ENCODE measurements at regions not wholly inside any gene's neighbourhood (a gene's known extent, or its start where the extent isn't known, plus 50 kb on each side); places are given as distances from the start of the nearest gene placed in this dataset.

DNA sequence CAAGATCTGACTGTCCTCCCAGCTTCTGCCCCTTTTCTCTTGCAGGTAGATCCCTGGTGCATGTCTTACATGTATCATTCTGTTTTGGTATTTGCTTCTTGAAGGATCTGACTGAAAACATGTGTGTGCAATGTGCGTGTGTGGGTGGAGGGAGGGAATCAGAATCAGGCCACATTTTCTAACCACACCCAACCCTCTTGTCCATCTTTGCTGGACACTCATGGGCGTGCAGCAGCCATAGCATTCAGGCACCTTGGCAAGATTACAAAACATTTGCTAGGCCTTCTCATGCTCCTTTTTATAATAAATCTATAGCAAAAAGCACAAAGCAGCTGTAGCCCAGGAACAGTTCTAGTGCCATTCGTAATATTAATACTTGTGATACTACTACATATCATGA lies 233.6 kb upstream of the E2F7 start:
- DNase-seq: no peak

DNA sequence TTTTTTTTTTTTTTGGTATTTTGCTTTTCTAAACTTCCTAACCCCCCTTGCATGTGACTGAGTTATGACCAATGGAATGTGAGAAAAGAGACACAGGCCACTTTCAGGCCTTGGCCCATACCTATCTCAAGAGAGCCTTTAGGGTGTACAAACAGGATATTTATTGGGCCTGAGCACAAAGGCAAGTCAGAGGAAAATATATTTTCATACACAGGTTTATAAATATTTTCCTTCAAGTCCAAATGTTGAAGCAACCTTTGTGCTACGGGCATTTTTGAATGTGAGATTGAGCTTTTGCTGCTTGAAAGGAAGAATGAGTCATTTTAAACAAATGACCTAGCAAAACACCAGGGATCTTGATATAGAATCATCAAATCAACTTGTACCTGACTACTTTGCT lies 228.6 kb upstream of the E2F7 start:
- no peak for DNase-seq

DNA sequence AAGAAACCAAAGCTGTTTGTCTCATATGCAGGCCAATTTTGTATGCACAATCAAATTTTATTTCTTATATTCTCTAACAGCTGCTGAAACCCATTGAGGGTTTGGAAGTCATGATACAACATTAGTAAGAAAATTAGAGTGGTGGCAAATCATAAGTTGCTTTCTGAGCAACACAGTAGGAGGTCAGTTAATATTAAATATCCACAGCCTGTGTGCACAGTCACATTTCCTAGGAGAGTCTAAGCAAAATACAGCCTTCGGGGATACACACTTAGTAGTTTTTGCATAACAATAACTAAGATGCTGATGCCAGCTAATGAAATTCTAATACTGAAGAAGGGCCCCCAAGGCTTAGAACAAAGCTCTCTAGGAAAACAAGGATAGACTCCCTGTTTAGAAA lies 209.6 kb upstream of the E2F7 start:
- no peak for DNase-seq

DNA sequence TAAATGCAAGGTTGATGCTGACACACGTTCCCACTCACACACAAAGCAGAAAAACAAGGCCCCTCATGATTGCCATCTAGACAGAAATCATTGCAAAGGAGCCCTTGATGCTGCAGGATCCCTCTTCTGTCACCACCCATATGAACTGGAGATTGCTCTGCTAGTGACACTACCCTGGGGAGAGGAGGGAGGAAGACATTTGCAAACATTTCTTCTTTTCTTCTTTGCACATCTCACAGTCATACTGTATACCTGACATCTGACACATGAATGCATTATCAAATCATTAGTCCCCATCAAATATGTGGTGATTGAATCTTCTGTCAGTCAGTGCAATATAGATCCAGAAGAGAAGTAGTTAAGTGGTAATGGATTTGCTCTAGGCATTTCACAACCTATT lies 208.5 kb upstream of the E2F7 start:
- DNase-seq: no peak

DNA sequence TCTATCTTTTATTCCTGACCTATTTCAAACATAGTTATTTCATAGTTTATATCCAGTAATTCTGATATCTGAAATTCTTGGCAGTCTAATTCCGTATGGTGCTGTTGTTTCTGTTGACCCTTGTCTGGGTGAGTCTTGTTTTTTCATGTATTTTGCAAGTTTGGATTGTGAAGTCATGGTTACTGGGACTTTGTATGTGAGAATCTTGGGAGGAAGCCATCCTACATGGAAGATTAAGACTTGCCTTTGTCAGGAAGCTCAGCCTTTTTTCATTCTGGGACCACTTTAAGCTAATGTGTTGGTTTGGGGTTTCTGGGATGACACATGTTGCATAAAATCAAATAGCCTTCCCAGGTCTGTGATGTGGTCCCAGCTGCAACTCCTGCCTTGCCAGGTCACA lies 191.6 kb upstream of the E2F7 start:
- no peak for DNase-seq

DNA sequence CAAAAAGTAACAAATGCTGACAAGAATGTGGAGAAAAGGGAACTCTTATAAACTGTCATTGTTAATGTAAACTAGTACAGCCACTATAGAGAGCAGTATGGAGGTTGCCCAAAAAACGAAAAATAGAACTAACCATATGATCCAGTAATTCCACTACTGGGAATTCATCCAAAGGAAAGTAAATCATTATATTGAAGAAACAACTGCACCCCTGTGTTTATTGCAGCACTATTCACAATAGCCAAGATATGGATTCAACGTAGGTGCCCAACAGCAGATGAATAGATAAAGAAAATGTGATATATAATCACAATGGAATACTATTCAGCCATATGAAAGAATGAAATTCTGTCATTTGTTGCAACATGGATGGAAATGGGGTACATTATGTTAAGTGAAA lies 188.0 kb upstream of the E2F7 start:
- DNase-seq: no peak

DNA sequence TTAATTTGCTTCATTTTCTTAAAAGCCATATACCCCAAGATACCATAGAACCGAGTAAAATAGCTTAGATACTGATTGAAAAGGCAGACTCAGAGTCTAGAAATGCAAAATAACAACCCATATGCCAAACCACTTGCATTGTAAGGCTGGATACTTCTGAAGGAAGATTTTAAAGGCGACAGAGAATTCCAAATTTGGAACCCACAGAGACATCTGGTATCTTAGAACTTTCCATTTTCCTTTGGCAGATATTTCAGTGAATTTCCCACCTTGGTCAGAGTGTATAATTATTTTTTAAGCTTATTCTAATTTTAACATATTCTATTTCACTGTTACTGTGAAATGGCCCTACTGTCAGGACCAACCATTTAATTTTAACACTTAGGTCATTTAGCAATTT lies 186.4 kb upstream of the E2F7 start:
- DNase-seq: no peak

DNA sequence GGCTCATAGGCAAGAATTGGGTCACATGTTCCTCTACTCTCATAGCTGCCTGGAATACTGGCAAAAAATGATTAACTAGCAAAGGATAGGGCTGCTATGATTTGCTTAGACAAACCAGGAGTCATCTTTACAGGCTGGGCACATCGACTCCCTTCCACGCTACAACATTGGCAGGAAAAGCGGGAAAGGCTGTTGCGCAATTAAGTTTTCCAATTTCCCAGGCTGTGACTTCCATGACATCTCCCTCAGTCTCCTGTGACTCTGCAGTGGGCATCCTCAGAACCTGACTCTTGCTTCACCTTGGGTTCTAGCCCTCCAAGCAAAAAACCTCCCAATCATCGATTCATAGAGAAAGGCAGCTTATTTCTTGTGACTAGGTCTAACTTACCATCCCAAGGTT lies 184.5 kb upstream of the E2F7 start:
- DNase-seq: no peak

DNA sequence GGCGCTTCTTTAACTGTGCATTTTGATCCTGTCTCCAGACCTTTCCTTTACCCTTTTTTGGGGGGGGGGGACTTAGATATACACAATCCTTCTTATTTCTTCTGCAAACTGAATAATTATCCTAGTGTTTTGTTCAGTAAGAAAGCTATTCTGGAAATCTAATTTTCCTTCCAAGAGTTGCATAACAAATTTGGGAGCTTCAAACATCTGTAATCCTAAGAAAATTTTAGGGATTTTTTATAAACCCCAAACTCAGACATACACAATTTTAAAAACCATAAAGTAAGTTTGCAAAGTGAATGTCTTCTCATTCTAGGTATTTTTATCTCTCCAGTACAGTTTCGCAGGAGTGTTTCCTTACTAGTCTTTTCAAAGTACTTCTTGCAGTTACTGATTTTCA lies 182.7 kb upstream of the E2F7 start:
- DNase-seq: no peak

DNA sequence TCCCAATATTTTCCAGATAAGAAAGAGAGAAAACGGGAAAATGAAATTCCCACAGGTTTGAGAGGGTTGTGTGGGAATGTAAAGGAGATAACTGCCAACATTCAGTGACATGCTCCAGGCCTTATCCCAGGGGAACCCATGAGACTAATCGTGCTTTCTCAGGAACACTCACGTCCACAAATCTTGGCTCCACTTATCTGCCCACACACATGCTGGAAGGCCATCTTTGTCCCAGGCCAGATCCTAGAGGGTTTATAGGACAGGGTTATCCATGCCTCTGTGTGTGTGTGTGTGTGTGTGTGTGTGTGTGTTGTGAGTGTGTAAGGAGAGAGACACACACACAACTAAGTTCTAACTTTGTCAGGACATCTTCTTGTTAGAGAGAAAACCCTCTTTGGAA lies 182.2 kb upstream of the E2F7 start:
- no peak for DNase-seq

DNA sequence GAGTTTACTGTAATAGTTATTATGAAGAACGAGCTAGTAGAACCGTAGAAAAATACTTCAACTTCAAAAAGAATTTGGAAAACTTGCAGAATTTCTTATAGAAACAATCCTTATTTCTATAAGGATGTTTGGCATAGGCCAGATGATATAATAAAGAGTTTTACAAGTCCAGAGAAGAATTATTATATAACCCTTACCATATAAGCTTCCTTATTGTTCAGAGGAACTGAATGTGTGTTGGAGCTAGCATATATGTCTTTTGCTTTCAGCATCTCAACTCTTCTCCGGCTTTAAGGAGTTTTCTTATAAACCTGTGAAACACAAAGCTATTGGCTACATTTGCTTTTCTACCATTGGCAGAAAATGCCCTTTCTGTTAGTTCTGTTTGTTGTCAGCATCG lies 178.0 kb upstream of the E2F7 start:
- no peak for DNase-seq

DNA sequence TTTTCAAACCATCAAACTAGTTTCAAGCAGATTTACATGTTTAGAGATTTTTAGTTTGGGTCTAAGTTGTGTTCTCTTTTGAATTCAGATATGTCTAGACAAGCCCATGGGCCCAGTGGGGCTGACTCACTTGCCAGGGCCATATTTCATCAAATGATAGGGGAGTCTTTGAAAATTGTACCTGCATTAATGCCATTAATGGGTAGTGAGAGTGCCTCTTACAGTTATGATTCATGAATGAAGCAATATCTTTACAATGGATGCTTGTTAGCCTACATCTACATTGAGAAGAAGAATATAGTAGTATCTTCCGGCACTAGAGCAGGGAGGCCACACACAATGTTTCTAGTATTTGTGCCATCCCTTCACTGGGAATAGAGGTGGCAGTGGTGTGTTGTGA lies 174.2 kb upstream of the E2F7 start:
- no peak for DNase-seq

DNA sequence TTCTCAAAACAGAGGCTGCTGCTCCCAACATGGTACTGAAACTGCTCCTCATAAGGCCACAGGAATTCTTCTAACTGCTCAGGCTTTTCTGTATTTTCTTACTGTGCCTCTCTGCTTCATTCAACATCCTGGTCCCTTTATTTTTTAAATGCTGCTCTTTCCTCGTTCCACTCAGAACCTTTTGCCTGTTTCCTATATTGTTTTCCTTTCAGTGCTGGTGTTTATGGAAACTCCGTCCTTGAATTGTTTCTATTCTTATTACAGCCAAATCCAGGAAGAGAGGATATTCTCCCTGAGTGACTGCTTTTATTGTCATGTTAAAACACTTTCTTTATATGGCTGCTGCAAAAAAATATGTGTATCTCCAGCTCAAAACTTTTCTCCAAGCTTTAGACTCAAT lies 173.0 kb upstream of the E2F7 start:
- DNase-seq: no peak

DNA sequence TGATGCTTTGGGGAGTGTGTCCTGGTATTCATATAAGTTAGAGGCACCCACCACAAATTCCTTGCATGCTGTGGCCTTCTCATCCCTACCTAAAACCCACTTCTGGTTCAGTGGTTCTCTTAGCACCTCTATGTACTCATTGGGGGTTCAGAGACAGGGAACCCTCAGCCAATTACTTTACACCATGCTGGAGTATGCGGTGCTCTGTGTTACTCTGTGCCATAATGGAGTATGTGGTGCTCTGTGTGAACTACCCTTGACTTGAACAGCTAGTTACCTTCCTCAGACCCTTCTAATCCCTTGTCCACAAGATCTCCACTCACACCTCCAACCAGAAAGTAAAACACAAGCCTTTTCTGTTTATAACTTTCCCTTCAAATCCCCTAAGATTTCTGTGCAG lies 172.5 kb upstream of the E2F7 start:
- DNase-seq: no peak

DNA sequence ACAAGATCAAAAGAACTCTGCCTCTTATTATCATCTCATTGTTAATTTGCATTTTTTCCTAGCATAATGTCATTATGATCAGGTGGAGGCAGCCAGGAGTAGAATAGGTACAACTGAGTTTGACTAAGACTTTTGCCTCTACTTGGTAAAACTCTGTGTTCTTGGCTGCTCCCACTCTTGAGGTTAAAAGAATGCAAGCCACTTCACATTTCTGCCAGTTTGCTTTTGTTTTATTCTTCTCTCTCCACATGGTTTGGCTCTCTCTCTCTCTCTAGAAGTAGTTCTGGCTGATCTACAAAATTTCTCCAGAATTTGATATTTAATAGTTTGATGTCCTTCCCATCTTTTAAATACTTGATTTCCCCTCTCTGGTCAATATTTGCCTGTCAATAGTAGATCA lies 170.7 kb upstream of the E2F7 start:
- DNase-seq: no peak

DNA sequence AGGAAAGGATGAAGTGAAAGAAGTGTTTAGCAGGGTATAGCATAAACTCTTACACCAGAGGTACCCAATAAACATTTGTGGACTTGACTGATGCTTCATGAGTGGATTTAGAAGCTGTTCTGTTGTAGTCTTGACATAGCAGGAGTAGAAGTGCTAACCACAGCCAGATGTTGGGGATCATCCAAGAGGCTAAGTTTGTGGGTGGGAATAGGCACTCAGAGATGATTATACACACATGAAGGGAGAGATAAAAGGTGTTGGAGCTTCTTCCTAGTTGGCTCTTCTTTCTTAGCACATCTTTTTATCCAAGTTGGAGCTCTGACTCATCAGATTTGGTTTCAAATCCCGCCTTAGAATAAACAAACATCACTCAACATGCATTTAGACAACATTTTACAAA lies 166.7 kb upstream of the E2F7 start:
- no peak for DNase-seq

DNA sequence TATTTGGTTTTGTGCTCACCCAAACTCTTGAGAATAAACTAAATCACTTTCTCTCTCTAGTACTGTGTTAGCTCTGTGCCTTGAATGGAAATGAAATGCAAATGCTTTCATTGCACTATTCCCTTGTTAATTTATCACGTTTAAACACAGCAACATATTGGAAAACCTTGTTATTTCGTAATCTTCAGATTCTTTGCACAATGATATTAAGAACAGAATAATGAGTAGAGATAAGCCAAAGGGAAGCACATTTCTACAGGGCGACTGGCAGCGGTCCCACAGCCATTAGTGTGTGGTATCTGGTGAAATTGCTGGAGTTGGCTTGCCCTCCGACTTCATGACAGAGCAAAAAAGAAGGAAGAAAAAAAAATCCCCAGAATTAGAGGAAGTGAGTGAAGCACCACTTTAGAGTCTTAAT lies 166.1 kb upstream of the E2F7 start:
- DNase-seq: no peak

DNA sequence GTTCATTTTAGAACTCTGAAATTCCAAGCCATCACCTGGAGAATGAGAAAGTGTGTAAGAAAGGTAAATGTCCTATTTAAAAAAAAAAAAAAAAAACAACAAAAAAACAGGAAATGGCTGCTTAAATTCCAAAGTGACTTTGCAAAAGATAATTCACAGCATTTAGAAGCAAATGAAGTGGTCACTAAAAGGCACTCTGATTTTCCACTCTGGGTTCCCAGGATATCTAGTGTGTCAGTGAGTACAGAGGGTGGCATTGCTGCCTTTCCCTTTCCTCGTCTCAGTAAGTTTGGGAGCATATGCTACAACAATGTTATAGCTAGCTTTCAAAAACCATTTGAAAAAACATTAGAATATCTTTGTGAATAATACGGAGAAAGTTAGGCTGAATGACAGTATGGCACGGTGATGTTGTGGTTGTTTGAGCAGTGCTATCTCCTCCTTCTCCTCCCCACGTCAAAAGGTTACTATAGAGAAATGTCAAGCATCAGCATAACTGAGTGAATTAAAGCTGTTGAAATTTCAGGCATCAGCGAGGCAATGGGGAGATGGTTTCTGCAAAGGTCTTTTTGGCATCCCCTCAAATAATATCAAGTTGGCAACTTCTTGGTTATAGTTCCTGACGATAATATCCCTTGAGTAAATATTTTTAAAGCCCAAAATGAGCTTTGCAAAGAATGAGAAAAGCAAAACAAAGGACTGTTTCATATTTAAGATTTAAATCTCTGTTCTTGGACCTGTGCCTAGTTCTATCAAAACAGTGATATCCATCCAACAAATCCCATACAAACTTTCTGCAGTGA lies 164.5 kb upstream of the E2F7 start:
- no peak for DNase-seq

DNA sequence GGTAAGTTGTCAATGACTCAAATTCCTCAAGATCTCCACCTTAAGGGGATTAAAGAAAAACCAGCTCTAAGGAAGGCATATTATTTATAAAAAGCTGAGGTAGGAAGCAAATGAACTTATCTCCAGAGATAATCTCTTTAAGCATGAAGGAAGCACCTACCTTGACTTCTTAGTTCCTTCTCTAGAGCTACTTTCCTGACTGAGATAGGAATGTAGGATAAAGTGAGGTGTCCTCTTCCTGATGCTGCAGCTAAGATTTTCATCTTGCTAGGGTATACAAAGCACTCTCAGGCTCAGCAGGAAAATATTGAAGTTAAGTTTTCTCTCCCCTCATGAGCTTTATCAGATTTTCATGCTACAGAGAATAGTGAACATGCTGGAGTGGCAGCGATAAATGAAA lies 163.0 kb upstream of the E2F7 start:
- no peak for DNase-seq

DNA sequence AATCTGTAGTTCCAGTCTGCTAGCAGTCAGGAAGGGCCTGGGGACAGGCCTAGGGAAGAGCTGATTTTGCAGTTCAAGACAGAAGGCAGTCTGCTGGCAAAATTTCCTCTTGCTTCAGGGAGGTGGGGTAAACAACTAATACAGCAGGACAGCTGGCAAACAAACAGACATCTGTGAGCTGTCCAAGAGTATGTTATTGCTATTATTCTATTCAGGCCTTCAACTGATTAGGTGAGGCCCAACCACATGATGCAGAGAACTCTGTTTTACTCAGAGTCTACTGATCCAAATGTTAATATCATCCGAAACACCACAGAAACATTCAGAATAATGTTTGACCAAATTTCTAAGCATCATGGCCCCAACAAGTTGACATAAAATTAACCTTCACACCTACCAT lies 161.0 kb upstream of the E2F7 start:
- no peak for DNase-seq

DNA sequence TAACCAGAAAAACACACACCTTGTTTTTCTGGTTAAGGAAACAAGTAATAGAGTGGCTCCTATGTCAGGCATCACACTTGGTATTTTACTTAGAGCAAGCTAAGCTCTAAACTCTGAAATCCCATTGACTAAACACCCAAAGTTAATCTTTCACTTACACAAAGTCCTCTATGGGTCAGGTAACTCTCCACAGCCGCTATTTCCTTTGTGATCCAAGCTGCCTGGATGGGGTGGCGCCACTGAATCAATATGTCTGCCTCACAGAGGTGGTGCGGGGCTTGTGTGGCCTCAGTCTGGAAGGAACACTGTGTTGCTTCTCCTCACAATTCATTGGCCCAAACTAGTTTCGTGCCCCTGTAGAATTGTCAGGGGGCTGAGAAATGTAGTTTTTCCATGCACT lies 160.0 kb upstream of the E2F7 start:
- no peak for DNase-seq

DNA sequence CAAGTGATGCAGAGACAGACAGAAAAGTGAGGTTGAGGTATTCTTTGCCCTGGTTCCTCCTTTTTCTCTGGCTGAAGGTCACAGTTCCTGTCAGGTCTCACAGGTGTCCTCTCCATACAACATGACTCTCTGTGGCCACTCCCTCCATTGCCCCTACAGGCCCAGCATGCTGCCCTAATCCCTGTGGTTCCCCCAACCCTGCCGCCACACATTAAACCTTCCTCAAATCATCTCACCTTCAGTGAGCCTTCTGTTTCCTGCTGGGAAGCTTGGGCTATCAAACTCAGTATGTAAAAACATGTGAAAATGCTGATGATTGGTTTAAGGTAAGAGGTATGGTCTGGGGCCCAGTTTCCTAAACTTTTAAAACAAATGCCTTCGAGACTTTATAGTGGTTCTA lies 159.0 kb upstream of the E2F7 start:
- DNase-seq: no peak

DNA sequence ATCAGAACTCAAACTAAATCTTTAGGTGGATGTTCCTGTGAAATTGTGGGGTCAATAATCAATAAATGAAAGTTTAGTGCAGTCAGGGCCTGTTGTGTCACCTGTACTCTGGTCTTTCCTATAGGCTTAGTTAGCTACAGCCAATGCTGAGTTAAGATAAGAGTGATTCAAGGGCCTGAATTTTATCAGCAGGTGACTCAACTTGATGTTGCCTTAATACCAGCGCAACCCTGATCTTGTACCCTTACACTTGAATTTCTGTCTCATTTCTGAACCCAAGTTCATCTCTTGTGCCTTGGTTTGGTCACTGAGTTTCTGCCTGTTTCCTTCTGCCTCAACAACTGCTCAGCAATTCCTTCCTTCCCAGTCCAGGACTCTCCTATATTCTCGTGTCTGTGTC lies 157.0 kb upstream of the E2F7 start:
- no peak for DNase-seq

DNA sequence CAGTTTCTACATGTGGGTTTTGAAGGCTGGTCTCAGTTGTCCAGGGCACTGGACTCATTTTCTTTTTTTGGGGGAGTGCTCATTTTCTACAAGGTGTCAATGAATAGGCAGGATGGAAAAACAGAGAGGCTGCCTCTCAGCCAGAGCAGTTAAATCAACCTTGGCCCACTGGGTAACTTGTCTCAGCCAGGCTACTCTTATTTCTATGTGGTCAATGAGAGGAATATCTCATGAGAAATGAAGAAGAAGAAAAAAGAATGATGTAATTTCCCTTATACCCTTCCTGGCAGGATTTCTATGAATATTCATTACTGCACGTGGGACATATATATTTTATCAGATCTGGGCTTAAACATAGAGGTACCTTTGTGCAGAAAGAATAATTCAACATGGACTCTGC lies 155.2 kb upstream of the E2F7 start:
- no peak for DNase-seq

DNA sequence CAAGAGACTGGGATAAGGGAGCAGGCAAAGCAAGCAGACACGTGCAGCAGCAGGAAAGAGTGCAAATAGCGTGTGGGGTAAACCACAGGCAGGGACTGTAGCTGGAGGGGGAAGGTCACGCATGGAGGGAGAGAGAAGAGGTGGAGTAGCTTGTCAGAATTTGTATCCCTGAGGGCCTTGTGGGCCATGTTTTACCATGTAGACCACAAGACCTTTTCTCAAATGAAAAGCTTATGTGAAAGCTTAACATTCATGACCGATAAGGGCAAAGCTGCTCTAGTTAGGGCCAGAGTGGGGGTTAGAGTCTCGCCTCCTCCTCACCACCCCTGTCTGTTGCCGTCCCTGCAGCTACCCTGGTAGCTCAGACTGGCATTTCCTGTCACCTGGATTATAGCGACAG lies 152.9 kb upstream of the E2F7 start:
- DNase-seq: no peak
